SK-N-SH (cell line): ENCODE measurements at regions not wholly inside any gene's neighbourhood (a gene's known extent, or its start where the extent isn't known, plus 50 kb on each side); places are given as distances from the start of the nearest gene placed in this dataset.
A peak's percentile ranks its signal among the peaks of the same experiment; 100 is the strongest.

Source experiments
- CTCF ChIA-PET: fragments of 300-600, 350-600 bp; formaldehyde crosslinking; extraction: SDS; loops from one replicate; lab custom pipeline; 2021; lab: Yijun Ruan, JAX
- POLR2A ChIA-PET: fragments of 350-600 bp; sonication (Branson Sonifier 250); formaldehyde crosslinking; extraction: SDS; loops from one replicate; lab custom pipeline; 2020; ENCODE audit warnings: antibody characterized with exemption, inconsistent platforms; lab: Yijun Ruan, JAX
- DNase-seq: peaks from one replicate; pipeline ENCODE4 v3.0.0; 2012
- H2AFZ ChIP-seq: fragments of 200-600 bp; sonication (generic); 2 replicates; pipeline ENCODE4 v1.8.1; 2016; ENCODE audit warnings: antibody characterized with exemption, mild to moderate bottlenecking, low read depth
- H3F3A ChIP-seq: fragments of 200-600 bp; sonication (generic); replicated peaks from 2 replicates; pipeline ENCODE3; 2016; ENCODE audit warnings: antibody characterized with exemption, mild to moderate bottlenecking; ENCODE audit not compliant: insufficient read depth
- H3K27ac ChIP-seq, 2 experiments: fragments of 200-500 bp in 1 of 2; fragments of 200-600 bp in 1 of 2; sonication (Bioruptor generic) in 1 of 2; sonication (generic), shearing (Covaris generic) in 1 of 2; 2 replicates each; pipeline versions ENCODE4 v1.5.1 to v1.6.1; 2014 to 2016; ENCODE audit warnings: low read depth in 2 of 2, inconsistent platforms in 1 of 2, low read length in 1 of 2, mild to moderate bottlenecking in 1 of 2, mixed read lengths in 1 of 2
- H3K27me3 ChIP-seq: fragments of 200-600 bp; sonication (generic), shearing (Covaris generic); 2 replicates; pipeline ENCODE4 v1.6.1; 2016; ENCODE audit warnings: mixed run types; ENCODE audit not compliant: insufficient read depth
- H3K36me3 ChIP-seq, 2 experiments: fragments of 200-500 bp in 1 of 2; fragments of 200-600 bp in 1 of 2; sonication (Bioruptor generic) in 1 of 2; sonication (generic) in 1 of 2; replicated peaks in 1 of 2; 2 replicates each; pipeline versions ENCODE3 to v1.5.1; 2014 to 2016; ENCODE audit warnings: low read length in 1 of 2, mild to moderate bottlenecking in 1 of 2; ENCODE audit not compliant: insufficient read depth in 2 of 2, control insufficient read depth in 1 of 2
- H3K4me1 ChIP-seq, 2 experiments: fragments of 200-500 bp in 1 of 2; fragments of 200-600 bp in 1 of 2; sonication (Bioruptor generic) in 1 of 2; sonication (generic), shearing (Covaris generic) in 1 of 2; 2 replicates each; pipeline versions ENCODE4 v1.5.1 to v1.6.1; 2014 to 2016; ENCODE audit warnings: low read depth in 1 of 2, low read length in 1 of 2, mixed run types in 1 of 2; ENCODE audit not compliant: insufficient read depth in 2 of 2, control insufficient read depth in 1 of 2
- H3K4me2 ChIP-seq: fragments of 200-600 bp; sonication (generic), shearing (Covaris generic); 2 replicates; pipeline ENCODE4 v1.6.1; 2017; ENCODE audit warnings: mixed run types
- H3K4me3 ChIP-seq, 2 experiments: fragments of 200-500 bp in 1 of 2; fragments of 200-600 bp in 1 of 2; sonication (Bioruptor generic) in 1 of 2; sonication (generic), shearing (Covaris generic) in 1 of 2; 2 replicates each; pipeline versions ENCODE4 v1.5.1 to v1.8.1; 2014 to 2016; ENCODE audit warnings: low read depth in 2 of 2, inconsistent platforms in 1 of 2, low read length in 1 of 2, mild to moderate bottlenecking in 1 of 2, mixed read lengths in 1 of 2, moderate library complexity in 1 of 2
- H3K79me2 ChIP-seq: fragments of 200-600 bp; sonication (generic); 2 replicates; pipeline ENCODE4 v1.8.1; 2017; ENCODE audit warnings: mild to moderate bottlenecking; ENCODE audit not compliant: insufficient read depth
- H3K9ac ChIP-seq: fragments of 200-600 bp; sonication (generic); 2 replicates; pipeline ENCODE4 v1.6.1; 2017; ENCODE audit warnings: mixed run types
- H3K9me2 ChIP-seq: fragments of 200-600 bp; sonication (generic); 2 replicates; pipeline ENCODE4 v1.6.1; 2017; ENCODE audit warnings: mixed run types
- H3K9me3 ChIP-seq: fragments of 200-600 bp; sonication (generic); 2 replicates; pipeline ENCODE4 v1.6.1; 2017; ENCODE audit warnings: mixed run types, mild to moderate bottlenecking, moderate library complexity
- H4K20me1 ChIP-seq: fragments of 200-600 bp; sonication (generic); 2 replicates; pipeline ENCODE4 v1.6.1; 2017; ENCODE audit warnings: mild to moderate bottlenecking, mixed run types; ENCODE audit not compliant: insufficient read depth
- CTCF ChIP-seq: fragments of 200-600 bp; sonication (generic); IDR thresholded peaks from 2 replicates; pipeline ENCODE4 v1.6.1; 2017; ENCODE audit warnings: antibody characterized with exemption, mild to moderate bottlenecking, moderate library complexity
- EP300 ChIP-seq, 2 experiments: IDR thresholded peaks; 2 replicates each; pipeline versions ENCODE4 v1.4.0 to v1.6.1; 2012; ENCODE audit warnings: borderline replicate concordance in 1 of 2, low read depth in 1 of 2, low read length in 1 of 2
- EZH2phosphoT487 ChIP-seq: fragments of 200-600 bp; sonication (generic); IDR thresholded peaks from 2 replicates; pipeline ENCODE4 v1.6.1; 2017; ENCODE audit warnings: low read depth, mixed run types, mild to moderate bottlenecking, antibody characterized with exemption, moderate library complexity, borderline replicate concordance
- FOXJ3 ChIP-seq: sonication (generic); formaldehyde crosslinking; IDR thresholded peaks from 2 replicates; pipeline ENCODE4 v1.5.1; 2020; ENCODE audit warnings: mild to moderate bottlenecking, missing genetic modification reagents
- FOXM1 ChIP-seq: IDR thresholded peaks from 2 replicates; pipeline ENCODE4 v1.4.0; 2012; ENCODE audit warnings: low read depth, mild to moderate bottlenecking
- GABPA ChIP-seq: IDR thresholded peaks from 2 replicates; pipeline ENCODE4 v1.4.0; 2012; ENCODE audit warnings: low read depth, mild to moderate bottlenecking
- GATA2 ChIP-seq: sonication (generic); formaldehyde crosslinking; IDR thresholded peaks from 2 replicates; pipeline ENCODE4 v1.5.0; 2020; ENCODE audit warnings: mild to moderate bottlenecking, missing genetic modification reagents
- JUND ChIP-seq: IDR thresholded peaks from 2 replicates; pipeline ENCODE4 v1.4.0; 2012
- MXI1 ChIP-seq: IDR thresholded peaks from 2 replicates; pipeline ENCODE4 v1.6.1; 2012; ENCODE audit warnings: mild to moderate bottlenecking, low read depth, low read length, improper control_type of control experiment
- NFIC ChIP-seq: IDR thresholded peaks from 2 replicates; pipeline ENCODE4 v1.4.0; 2012; ENCODE audit warnings: borderline replicate concordance
- NRF1 ChIP-seq: IDR thresholded peaks from 2 replicates; pipeline ENCODE4 v1.6.1; 2012; ENCODE audit warnings: low read depth, mild to moderate bottlenecking, low read length
- POLR2AphosphoS5 ChIP-seq: IDR thresholded peaks from 2 replicates; pipeline ENCODE4 v1.6.1; 2012; ENCODE audit warnings: low read depth, low read length
- REST ChIP-seq: IDR thresholded peaks from 2 replicates; pipeline ENCODE4 v1.6.1; 2012; ENCODE audit warnings: mild to moderate bottlenecking, low read depth, low read length, moderate library complexity
- RXRA ChIP-seq: IDR thresholded peaks from 2 replicates; pipeline ENCODE4 v1.4.0; 2012; ENCODE audit warnings: low read depth, mild to moderate bottlenecking, borderline replicate concordance
- SMC3 ChIP-seq: IDR thresholded peaks from 2 replicates; pipeline ENCODE4 v1.6.1; 2012; ENCODE audit warnings: low read depth, low read length, improper control_type of control experiment
- TCF12 ChIP-seq: IDR thresholded peaks from 2 replicates; pipeline ENCODE4 v1.4.0; 2012
- TEAD4 ChIP-seq: IDR thresholded peaks from 2 replicates; pipeline ENCODE4 v1.4.0; 2012; ENCODE audit warnings: mild to moderate bottlenecking, borderline replicate concordance; ENCODE audit not compliant: insufficient read depth
- USF1 ChIP-seq: IDR thresholded peaks from 2 replicates; pipeline ENCODE4 v1.4.0; 2012; ENCODE audit warnings: low read depth, borderline replicate concordance
- YY1 ChIP-seq: IDR thresholded peaks from 2 replicates; pipeline ENCODE4 v1.4.0; 2012; ENCODE audit warnings: low read depth, mild to moderate bottlenecking
- WGBS: methylation state at CpG from one replicate; pipeline ENCODE4 v1.1.6; 2017; ENCODE audit warnings: low lambda C conversion rate; 5-methylcytosine and 5-hydroxymethylcytosine counted together
- TF ChIP-seq, protein P1 (sequence below): fragments of 150-350 bp; IDR thresholded peaks from 2 replicates; pipeline ENCODE4 v1.6.1; 2016; ENCODE audit warnings: mild to moderate bottlenecking, low read depth, low read length

- Histone ChIP-seq H3F3A (no peaks in the 10 kb centered on the region), H2AFZ (no peak overlapping the region), H3K27ac (no peak overlapping the region), H3K27me3 (no peaks in the 10 kb centered on the region; the same call in 1 of the 2 replicates), H3K4me2 (no peak overlapping the region), H3K9me2 (no peaks in the 10 kb centered on the region)
- TF ChIP-seq GATA2 (CRISPR knock-in tag) = no peak
- no peak for TF ChIP-seq FOXJ3 (CRISPR knock-in tag)
- TF ChIP-seq FOXM1 = no peak
- no peak for TF ChIP-seq TEAD4
- no peak for TF ChIP-seq EZH2phosphoT487
- TF ChIP-seq YY1 = no peak
- no peak for TF ChIP-seq CTCF
- TF ChIP-seq JUND = no peak
- TF ChIP-seq RXRA = no peak
- no peak for TF ChIP-seq MXI1
- no peak for TF ChIP-seq NFIC
- TF ChIP-seq SMC3 = no peak
- no peak for TF ChIP-seq USF1
- TF ChIP-seq NRF1 = no peak
- no peak for TF ChIP-seq POLR2AphosphoS5
- no peak for TF ChIP-seq TCF12
- TF ChIP-seq, all 33 proteins: peak for 0
- ChIA-PET CTCF (no interaction called here), POLR2A (no interaction called here)
- H3K9ac ChIP-seq = no peak overlapping the region
- no peaks in the 10 kb centered on the region for H4K20me1 ChIP-seq
- H3K79me2 ChIP-seq = no peaks in the 10 kb centered on the region
- H3K4me3 ChIP-seq = no peak overlapping the region
- no peaks in the 10 kb centered on the region for H3K9me3 ChIP-seq
- no peaks in the 10 kb centered on the region for H3K4me1 ChIP-seq
- DNase-seq = no peak
- no peaks in the 10 kb centered on the region for H3K36me3 ChIP-seq
Measured at GRCh38 chr6:9831783-9832182, 583.1 kb downstream of the TFAP2A start.

DNA sequence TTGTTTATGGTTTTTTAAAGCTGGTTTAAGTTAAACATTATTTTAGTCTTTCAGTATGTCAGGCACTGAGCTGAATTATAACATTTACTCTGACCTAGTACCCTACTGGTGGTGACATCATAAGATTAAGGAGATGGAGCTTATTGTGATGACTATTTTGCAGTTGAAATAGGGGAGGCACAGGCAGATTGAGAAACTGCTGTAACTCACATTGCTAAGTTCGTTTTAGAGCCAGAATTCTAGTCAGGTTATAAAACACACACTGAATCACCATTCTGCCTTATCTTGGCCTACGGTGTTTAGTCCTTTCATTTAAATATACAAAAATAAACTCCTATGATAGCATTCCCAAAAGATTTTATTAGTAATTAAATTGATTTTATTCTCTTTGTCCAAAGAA is 584.1 kb downstream of the TFAP2A start:
- 0 out of 2 replicates have a peak overlapping the region, but pooled peaks have one; percentile 4 for H2AFZ ChIP-seq
- ChIA-PET POLR2A (no interaction called here), CTCF (no interaction called here)
- no peak overlapping the region for H3K27ac ChIP-seq
- H4K20me1 ChIP-seq = no peaks in the 10 kb centered on the region
- no peaks in the 10 kb centered on the region; the same call in 1 of the 2 replicates for H3K27me3 ChIP-seq
- H3K4me2 ChIP-seq = no peak overlapping the region
- H3K36me3 ChIP-seq = no peaks in the 10 kb centered on the region
- DNase-seq = no peak
- H3K79me2 ChIP-seq = no peaks in the 10 kb centered on the region
- no peak overlapping the region for H3K4me3 ChIP-seq
- no peak overlapping the region for H3K9ac ChIP-seq
- H3K9me3 ChIP-seq = no peaks in the 10 kb centered on the region
- 8% methylated on average over 2 of the region's 2 CpGs for WGBS
- H3F3A ChIP-seq = no peaks in the 10 kb centered on the region
- no peaks in the 10 kb centered on the region for H3K9me2 ChIP-seq
- no peaks in the 10 kb centered on the region for H3K4me1 ChIP-seq
- TF ChIP-seq GABPA (no peak), GATA2 (CRISPR knock-in tag) (no peak), EP300 (IDR thresholded peaks at IDR 0.05; ENCODE audit: borderline replicate concordance in 1 of 2, low read depth in 1 of 2, low read length in 1 of 2) (no peak), POLR2AphosphoS5 (no peak), JUND (no peak), REST (no peak), FOXM1 (no peak), EZH2phosphoT487 (no peak), CTCF (no peak)
- TF ChIP-seq, protein P1, sequence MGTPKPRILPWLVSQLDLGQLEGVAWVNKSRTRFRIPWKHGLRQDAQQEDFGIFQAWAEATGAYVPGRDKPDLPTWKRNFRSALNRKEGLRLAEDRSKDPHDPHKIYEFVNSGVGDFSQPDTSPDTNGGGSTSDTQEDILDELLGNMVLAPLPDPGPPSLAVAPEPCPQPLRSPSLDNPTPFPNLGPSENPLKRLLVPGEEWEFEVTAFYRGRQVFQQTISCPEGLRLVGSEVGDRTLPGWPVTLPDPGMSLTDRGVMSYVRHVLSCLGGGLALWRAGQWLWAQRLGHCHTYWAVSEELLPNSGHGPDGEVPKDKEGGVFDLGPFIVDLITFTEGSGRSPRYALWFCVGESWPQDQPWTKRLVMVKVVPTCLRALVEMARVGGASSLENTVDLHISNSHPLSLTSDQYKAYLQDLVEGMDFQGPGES = no peak
